ENCODE measurements at regions not wholly inside any gene's neighbourhood (a gene's known extent, or its start where the extent isn't known, plus 50 kb on each side); places are given as distances from the start of the nearest gene placed in this dataset.

GRCh38 chr3:153649286-153649839, 471.8 kb upstream of the ARHGEF26 start:
- 83% methylated on average over 2 of the region's 2 CpGs for WGBS
- intact Hi-C loops (cut with DNase I) = no loop called here

GRCh38 chr3:153652076-153652475, 469.1 kb upstream of the ARHGEF26 start:
- intact Hi-C loops (cut with DNase I) = no loop called here
- no peak overlapping the region for H3K27ac ChIP-seq (replicated peaks in 1 of 4)
- peaks cover 0 to 6% (median 3%) of the 10 kb centered on the region in 4 donors for H3K4me1 ChIP-seq
- H3K36me3 ChIP-seq = no peaks in the 10 kb centered on the region
- no peak for DNase-seq (ENCODE audit: extremely low spot score)
- no peaks in the 10 kb centered on the region for H3K27me3 ChIP-seq
- TF ChIP-seq CTCF (IDR thresholded peaks at IDR 0.05) (no peak), POLR2AphosphoS5 (IDR thresholded peaks at IDR 0.05) (no peak), POLR2A (IDR thresholded peaks at IDR 0.05; ENCODE audit: low read depth) (no peak)
- no peak overlapping the region for H3K4me3 ChIP-seq
- no peaks in the 10 kb centered on the region for H3K9me3 ChIP-seq

More at GRCh38 chr3:153649286-153649839, 471.8 kb upstream of the ARHGEF26 start:
- H3K27me3 ChIP-seq = no peaks in the 10 kb centered on the region
- no peak overlapping the region for H3K4me3 ChIP-seq
- H3K9me3 ChIP-seq = no peaks in the 10 kb centered on the region
- H3K36me3 ChIP-seq = no peaks in the 10 kb centered on the region
- peaks cover 0 to 6% (median 3%) of the 10 kb centered on the region in 4 donors for H3K4me1 ChIP-seq
- H3K27ac ChIP-seq (replicated peaks in 1 of 4) = no peak overlapping the region
- TF ChIP-seq POLR2AphosphoS5 (IDR thresholded peaks at IDR 0.05) (no peak), EP300 (IDR thresholded peaks at IDR 0.05) (no peak), CTCF (IDR thresholded peaks at IDR 0.05) (no peak), POLR2A (IDR thresholded peaks at IDR 0.05; ENCODE audit: low read depth) (no peak)
- no peak for DNase-seq (ENCODE audit: extremely low spot score)

- Histone ChIP-seq H3K27ac (replicated peaks in 1 of 4) (no peak overlapping the region), H3K4me1 (no peaks in the 10 kb centered on the region), H3K4me3 (no peak overlapping the region), H3K27me3 (no peaks in the 10 kb centered on the region), H3K36me3 (no peaks in the 10 kb centered on the region), H3K9me3 (no peaks in the 10 kb centered on the region)
- intact Hi-C loops (cut with DNase I) = no loop called here
- no peak for DNase-seq (ENCODE audit: extremely low spot score)
- TF ChIP-seq POLR2AphosphoS5 (IDR thresholded peaks at IDR 0.05) (no peak), POLR2A (IDR thresholded peaks at IDR 0.05; ENCODE audit: low read depth) (no peak), CTCF (IDR thresholded peaks at IDR 0.05) (no peak), EP300 (IDR thresholded peaks at IDR 0.05) (no peak)
Measured at GRCh38 chr3:153657046-153657445, 464.1 kb upstream of the ARHGEF26 start.

GRCh38 chr3:153657461-153657860, 463.7 kb upstream of the ARHGEF26 start:
- Histone ChIP-seq H3K36me3 (no peaks in the 10 kb centered on the region), H3K27ac (replicated peaks in 1 of 4) (no peak overlapping the region), H3K27me3 (no peaks in the 10 kb centered on the region), H3K4me3 (no peak overlapping the region), H3K4me1 (no peaks in the 10 kb centered on the region), H3K9me3 (no peaks in the 10 kb centered on the region)
- no peak for DNase-seq (ENCODE audit: extremely low spot score)
- intact Hi-C loops (cut with DNase I) = no loop called here
- TF ChIP-seq EP300 (IDR thresholded peaks at IDR 0.05) (no peak), CTCF (IDR thresholded peaks at IDR 0.05) (no peak), POLR2A (IDR thresholded peaks at IDR 0.05; ENCODE audit: low read depth) (no peak), POLR2AphosphoS5 (IDR thresholded peaks at IDR 0.05) (no peak)
- WGBS = 92% methylated on average over 3 of the region's 3 CpGs

- no peak for TF ChIP-seq CTCF (IDR thresholded peaks at IDR 0.05)
- no peak for TF ChIP-seq EP300 (IDR thresholded peaks at IDR 0.05)
- no peak for TF ChIP-seq POLR2AphosphoS5 (IDR thresholded peaks at IDR 0.05)
- TF ChIP-seq POLR2A (IDR thresholded peaks at IDR 0.05; ENCODE audit: low read depth) = no peak
- intact Hi-C loops (cut with DNase I) = no loop called here
- DNase-seq (ENCODE audit: extremely low spot score) = no peak
Measured at GRCh38 chr3:153658136-153658535, 463.1 kb upstream of the ARHGEF26 start.

More at GRCh38 chr3:153658136-153658535, 463.1 kb upstream of the ARHGEF26 start:
- Histone ChIP-seq H3K36me3 (no peaks in the 10 kb centered on the region), H3K4me1 (no peaks in the 10 kb centered on the region), H3K9me3 (no peaks in the 10 kb centered on the region), H3K4me3 (no peak overlapping the region), H3K27me3 (no peaks in the 10 kb centered on the region), H3K27ac (replicated peaks in 1 of 4) (no peak overlapping the region)

Data from esophagus muscularis mucosa (tissue), 4 donors.